SK-N-SH (cell line): ENCODE measurements at regions not wholly inside any gene's neighbourhood (a gene's known extent, or its start where the extent isn't known, plus 50 kb on each side); places are given as distances from the start of the nearest gene placed in this dataset.

ENCODE experiments used
- POLR2AphosphoS5 ChIP-seq: IDR thresholded peaks from 2 replicates; pipeline ENCODE4 v1.6.1; 2012; ENCODE audit warnings: low read depth, low read length
- RAD21 ChIP-seq: IDR thresholded peaks from 2 replicates; pipeline ENCODE4 v1.6.1; 2012; ENCODE audit warnings: mild to moderate bottlenecking, low read length
- RFX5 ChIP-seq: IDR thresholded peaks from 2 replicates; pipeline ENCODE4 v1.6.1; 2012; ENCODE audit warnings: mild to moderate bottlenecking, improper control_type of control experiment, low read length
- TAF1 ChIP-seq: IDR thresholded peaks from 2 replicates; pipeline ENCODE4 v1.6.1; 2012; ENCODE audit warnings: low read depth, mild to moderate bottlenecking, low read length, moderate library complexity, borderline replicate concordance
- TF ChIP-seq, protein P1 (sequence below): fragments of 200-600 bp; sonication (generic); IDR thresholded peaks from 2 replicates; pipeline ENCODE4 v1.6.1; 2017; ENCODE audit warnings: antibody characterized with exemption, mild to moderate bottlenecking, moderate library complexity
- TF ChIP-seq, protein P2 (sequence below): fragments of 150-350 bp; IDR thresholded peaks from 2 replicates; pipeline ENCODE4 v1.6.1; 2017; ENCODE audit warnings: antibody characterized with exemption, low read length, low read depth, borderline replicate concordance
- TF ChIP-seq, protein P3 (sequence below): fragments of 150-350 bp; IDR thresholded peaks from 2 replicates; pipeline ENCODE4 v1.6.1; 2016; ENCODE audit warnings: mild to moderate bottlenecking, low read depth, low read length
- TF ChIP-seq, protein P4 (sequence below): IDR thresholded peaks from 2 replicates; pipeline ENCODE4 v1.4.0; 2012; ENCODE audit warnings: low read depth, borderline replicate concordance

DNA sequence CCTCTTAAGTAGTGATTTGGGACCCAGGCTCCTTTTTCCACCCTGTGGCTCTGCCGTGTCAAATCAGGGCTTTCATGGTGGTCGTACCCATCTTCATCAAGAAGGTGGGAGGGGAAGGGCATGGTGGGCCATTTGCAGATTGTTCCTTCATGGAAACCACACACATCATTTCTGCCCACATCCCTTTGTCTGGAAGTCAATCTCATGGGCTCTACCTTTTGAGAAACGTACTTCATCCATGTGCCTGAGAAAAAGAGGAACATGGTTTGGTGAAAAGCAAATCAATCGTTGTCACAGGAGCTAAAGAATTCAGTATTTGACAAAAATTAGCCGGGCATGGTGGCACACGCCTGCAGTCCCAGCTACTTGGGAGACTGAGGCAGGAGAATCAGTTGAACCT, 233.4 kb downstream of the FOXO1 start:
- no peak for TF ChIP-seq RFX5
- TF ChIP-seq, protein P1, sequence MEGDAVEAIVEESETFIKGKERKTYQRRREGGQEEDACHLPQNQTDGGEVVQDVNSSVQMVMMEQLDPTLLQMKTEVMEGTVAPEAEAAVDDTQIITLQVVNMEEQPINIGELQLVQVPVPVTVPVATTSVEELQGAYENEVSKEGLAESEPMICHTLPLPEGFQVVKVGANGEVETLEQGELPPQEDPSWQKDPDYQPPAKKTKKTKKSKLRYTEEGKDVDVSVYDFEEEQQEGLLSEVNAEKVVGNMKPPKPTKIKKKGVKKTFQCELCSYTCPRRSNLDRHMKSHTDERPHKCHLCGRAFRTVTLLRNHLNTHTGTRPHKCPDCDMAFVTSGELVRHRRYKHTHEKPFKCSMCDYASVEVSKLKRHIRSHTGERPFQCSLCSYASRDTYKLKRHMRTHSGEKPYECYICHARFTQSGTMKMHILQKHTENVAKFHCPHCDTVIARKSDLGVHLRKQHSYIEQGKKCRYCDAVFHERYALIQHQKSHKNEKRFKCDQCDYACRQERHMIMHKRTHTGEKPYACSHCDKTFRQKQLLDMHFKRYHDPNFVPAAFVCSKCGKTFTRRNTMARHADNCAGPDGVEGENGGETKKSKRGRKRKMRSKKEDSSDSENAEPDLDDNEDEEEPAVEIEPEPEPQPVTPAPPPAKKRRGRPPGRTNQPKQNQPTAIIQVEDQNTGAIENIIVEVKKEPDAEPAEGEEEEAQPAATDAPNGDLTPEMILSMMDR, result no peak
- TF ChIP-seq, protein P2, sequence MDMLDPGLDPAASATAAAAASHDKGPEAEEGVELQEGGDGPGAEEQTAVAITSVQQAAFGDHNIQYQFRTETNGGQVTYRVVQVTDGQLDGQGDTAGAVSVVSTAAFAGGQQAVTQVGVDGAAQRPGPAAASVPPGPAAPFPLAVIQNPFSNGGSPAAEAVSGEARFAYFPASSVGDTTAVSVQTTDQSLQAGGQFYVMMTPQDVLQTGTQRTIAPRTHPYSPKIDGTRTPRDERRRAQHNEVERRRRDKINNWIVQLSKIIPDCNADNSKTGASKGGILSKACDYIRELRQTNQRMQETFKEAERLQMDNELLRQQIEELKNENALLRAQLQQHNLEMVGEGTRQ, result no peak
- TF ChIP-seq, protein P3, sequence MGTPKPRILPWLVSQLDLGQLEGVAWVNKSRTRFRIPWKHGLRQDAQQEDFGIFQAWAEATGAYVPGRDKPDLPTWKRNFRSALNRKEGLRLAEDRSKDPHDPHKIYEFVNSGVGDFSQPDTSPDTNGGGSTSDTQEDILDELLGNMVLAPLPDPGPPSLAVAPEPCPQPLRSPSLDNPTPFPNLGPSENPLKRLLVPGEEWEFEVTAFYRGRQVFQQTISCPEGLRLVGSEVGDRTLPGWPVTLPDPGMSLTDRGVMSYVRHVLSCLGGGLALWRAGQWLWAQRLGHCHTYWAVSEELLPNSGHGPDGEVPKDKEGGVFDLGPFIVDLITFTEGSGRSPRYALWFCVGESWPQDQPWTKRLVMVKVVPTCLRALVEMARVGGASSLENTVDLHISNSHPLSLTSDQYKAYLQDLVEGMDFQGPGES, result no peak
- no peak for TF ChIP-seq RAD21
- TF ChIP-seq, protein P4, sequence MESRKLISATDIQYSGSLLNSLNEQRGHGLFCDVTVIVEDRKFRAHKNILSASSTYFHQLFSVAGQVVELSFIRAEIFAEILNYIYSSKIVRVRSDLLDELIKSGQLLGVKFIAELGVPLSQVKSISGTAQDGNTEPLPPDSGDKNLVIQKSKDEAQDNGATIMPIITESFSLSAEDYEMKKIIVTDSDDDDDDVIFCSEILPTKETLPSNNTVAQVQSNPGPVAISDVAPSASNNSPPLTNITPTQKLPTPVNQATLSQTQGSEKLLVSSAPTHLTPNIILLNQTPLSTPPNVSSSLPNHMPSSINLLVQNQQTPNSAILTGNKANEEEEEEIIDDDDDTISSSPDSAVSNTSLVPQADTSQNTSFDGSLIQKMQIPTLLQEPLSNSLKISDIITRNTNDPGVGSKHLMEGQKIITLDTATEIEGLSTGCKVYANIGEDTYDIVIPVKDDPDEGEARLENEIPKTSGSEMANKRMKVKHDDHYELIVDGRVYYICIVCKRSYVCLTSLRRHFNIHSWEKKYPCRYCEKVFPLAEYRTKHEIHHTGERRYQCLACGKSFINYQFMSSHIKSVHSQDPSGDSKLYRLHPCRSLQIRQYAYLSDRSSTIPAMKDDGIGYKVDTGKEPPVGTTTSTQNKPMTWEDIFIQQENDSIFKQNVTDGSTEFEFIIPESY, result no peak
- no peak for TF ChIP-seq POLR2AphosphoS5
- no peak for TF ChIP-seq TAF1
